Glutamatergic neuron (in vitro differentiated cells): ENCODE measurements at regions not wholly inside any gene's neighbourhood (a gene's known extent, or its start where the extent isn't known, plus 50 kb on each side); places are given as distances from the start of the nearest gene placed in this dataset.

Experiments
- DNase-seq: peaks from one replicate; pipeline ENCODE4 v3.0.0; 2022
- H3K27ac Mint-ChIP-seq: one replicate; pipeline ENCODE4 v1.8.0; 2020; ENCODE audit warnings: mild to moderate bottlenecking, mixed read lengths, inconsistent platforms; ENCODE audit not compliant: unreplicated experiment
- H3K27me3 Mint-ChIP-seq: one replicate; pipeline ENCODE4 v1.8.0; 2020; ENCODE audit warnings: mild to moderate bottlenecking, moderate library complexity, mixed read lengths, inconsistent platforms; ENCODE audit not compliant: unreplicated experiment
- H3K36me3 Mint-ChIP-seq: one replicate; pipeline ENCODE4 v1.8.0; 2020; ENCODE audit warnings: mild to moderate bottlenecking, mixed read lengths, inconsistent platforms; ENCODE audit not compliant: unreplicated experiment
- H3K4me1 Mint-ChIP-seq: one replicate; pipeline ENCODE4 v1.8.0; 2020; ENCODE audit warnings: mild to moderate bottlenecking, low read depth, mixed read lengths, inconsistent platforms; ENCODE audit not compliant: unreplicated experiment
- H3K4me3 Mint-ChIP-seq: one replicate; pipeline ENCODE4 v1.8.0; 2020; ENCODE audit warnings: mild to moderate bottlenecking, mixed read lengths, inconsistent platforms; ENCODE audit not compliant: unreplicated experiment
- H3K9me3 Mint-ChIP-seq: one replicate; pipeline ENCODE4 v1.8.0; 2020; ENCODE audit warnings: mild to moderate bottlenecking, moderate library complexity, mixed read lengths, inconsistent platforms; ENCODE audit not compliant: unreplicated experiment
- TF ChIP-seq, protein P1 (sequence below): fragments of 200-600 bp; sonication (generic); IDR thresholded peaks from one replicate; pipeline ENCODE4 v1.5.0; 2021; ENCODE audit not compliant: partially characterized antibody, unreplicated experiment

DNA sequence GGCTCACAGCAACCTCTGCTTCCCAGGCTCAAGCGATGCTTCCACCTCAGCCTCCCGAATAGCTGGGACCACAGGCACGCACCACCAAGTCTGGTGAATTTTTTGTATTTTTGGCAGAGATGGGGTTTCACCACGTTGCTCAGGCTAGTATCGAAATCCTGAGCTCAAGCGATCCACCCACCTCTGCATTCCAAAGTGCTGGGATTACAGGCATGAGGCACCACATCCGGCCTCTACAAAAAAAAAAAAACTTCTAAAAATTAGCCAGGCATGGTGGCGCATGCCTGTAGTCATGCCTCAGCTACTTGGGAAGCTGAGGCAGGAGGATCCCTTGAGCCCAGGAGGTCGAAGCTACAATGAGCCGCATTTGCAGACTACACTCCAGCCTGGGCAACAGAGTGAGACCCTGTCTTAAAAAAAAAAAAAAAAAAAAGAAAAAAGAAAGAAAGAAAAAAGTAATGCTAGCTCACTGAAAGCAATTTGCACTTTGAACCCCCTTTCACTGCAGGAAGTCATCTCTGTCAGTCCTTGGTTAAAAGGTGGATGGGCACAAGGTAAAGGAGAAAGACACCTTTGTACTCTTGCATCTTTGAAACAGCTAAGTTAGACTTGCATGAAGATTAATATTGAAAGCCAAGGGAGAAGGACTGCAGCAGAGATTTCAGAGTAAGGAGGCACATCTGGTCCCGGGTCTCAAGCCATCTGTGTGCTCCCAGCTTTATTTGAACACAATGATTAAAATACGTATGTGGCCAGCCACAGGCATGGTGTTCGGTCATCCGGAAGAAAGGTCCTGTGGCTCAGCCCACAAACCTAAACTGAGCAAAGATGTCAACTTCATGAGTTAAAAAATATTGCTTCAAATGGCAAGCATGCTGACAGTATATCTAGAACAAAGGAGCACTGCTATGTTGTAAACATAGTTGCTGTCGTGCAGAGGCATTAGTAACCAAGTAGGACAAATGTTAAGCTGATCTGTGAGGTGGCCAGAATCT, 103.8 kb upstream of the HMGA2 start:
- peaks cover 9% of the 10 kb centered on the region for H3K4me1 Mint-ChIP-seq
- H3K36me3 Mint-ChIP-seq, result no peaks in the 10 kb centered on the region
- H3K4me3 Mint-ChIP-seq, result peak overlapping the region; percentile 47
- TF ChIP-seq, protein P1, sequence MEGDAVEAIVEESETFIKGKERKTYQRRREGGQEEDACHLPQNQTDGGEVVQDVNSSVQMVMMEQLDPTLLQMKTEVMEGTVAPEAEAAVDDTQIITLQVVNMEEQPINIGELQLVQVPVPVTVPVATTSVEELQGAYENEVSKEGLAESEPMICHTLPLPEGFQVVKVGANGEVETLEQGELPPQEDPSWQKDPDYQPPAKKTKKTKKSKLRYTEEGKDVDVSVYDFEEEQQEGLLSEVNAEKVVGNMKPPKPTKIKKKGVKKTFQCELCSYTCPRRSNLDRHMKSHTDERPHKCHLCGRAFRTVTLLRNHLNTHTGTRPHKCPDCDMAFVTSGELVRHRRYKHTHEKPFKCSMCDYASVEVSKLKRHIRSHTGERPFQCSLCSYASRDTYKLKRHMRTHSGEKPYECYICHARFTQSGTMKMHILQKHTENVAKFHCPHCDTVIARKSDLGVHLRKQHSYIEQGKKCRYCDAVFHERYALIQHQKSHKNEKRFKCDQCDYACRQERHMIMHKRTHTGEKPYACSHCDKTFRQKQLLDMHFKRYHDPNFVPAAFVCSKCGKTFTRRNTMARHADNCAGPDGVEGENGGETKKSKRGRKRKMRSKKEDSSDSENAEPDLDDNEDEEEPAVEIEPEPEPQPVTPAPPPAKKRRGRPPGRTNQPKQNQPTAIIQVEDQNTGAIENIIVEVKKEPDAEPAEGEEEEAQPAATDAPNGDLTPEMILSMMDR, result no peak
- H3K27ac Mint-ChIP-seq, result peak overlapping the region; percentile 71
- H3K9me3 Mint-ChIP-seq, result peaks cover 1% of the 10 kb centered on the region
- DNase-seq, result peak; percentile 20
- no peaks in the 10 kb centered on the region for H3K27me3 Mint-ChIP-seq

DNA sequence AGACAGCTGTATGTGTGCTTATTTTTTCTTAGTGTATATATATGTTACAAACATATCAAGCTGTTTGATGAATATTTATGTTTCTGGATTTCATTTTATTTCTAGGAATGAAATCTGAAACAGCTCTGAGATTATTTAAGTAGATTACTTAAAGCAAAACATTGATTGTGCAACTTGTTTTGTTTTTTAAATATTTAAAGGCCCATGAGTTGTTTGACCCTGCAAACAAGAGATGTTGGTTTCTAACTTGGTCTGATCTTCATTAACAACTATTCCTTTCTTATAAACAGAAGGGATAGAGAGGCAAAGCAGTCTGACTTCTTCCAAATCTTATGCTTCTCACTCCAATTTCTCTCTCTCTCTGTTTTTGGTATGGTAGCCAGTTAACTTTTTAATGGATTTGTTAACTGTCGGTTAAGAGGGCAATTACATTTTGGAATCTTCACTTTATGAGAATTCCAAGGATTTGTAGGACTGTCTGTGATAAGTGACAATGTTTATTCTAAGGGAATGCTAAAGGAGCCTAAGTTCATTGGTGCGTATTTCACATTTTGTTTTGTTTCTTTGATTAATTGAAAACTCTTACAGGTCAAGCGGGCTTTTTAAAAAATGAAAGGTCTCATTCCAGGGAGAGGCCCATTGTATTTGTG, 102.6 kb upstream of the HMGA2 start:
- TF ChIP-seq, protein P1, result no peak

DNA sequence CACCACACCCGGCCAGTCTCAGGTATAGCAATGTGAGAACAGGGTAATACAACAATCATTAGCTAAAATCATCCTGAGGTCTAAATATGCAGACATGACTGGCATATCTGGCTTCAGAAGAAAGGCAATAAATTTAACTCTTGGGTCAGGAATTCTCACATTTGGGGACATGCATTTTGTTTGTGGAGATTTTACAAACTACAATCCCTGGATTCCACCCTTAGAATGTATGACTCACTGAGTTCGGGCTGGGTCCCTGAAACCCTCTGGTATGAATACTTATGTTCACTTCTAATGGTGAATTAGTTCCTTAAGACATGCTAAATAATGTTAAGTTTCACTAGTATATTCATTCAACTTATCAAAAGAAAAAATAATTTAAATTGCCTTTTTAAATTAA, 98.9 kb upstream of the HMGA2 start:
- Mint-ChIP-seq H3K36me3 (peaks cover 6% of the 10 kb centered on the region), H3K27me3 (peaks cover 9% of the 10 kb centered on the region), H3K4me3 (no peak overlapping the region), H3K27ac (no peak overlapping the region), H3K9me3 (peaks cover 3% of the 10 kb centered on the region), H3K4me1 (peaks cover 9% of the 10 kb centered on the region)
- TF ChIP-seq, protein P1, result no peak
- no peak for DNase-seq

More for the DNA sequence above, 102.6 kb upstream of the HMGA2 start:
- H3K4me1 Mint-ChIP-seq, result peaks cover 9% of the 10 kb centered on the region
- H3K4me3 Mint-ChIP-seq, result no peak overlapping the region
- H3K27ac Mint-ChIP-seq, result no peak overlapping the region
- H3K27me3 Mint-ChIP-seq, result no peaks in the 10 kb centered on the region
- DNase-seq, result no peak
- peaks cover 1% of the 10 kb centered on the region for H3K9me3 Mint-ChIP-seq
- H3K36me3 Mint-ChIP-seq, result no peaks in the 10 kb centered on the region

DNA sequence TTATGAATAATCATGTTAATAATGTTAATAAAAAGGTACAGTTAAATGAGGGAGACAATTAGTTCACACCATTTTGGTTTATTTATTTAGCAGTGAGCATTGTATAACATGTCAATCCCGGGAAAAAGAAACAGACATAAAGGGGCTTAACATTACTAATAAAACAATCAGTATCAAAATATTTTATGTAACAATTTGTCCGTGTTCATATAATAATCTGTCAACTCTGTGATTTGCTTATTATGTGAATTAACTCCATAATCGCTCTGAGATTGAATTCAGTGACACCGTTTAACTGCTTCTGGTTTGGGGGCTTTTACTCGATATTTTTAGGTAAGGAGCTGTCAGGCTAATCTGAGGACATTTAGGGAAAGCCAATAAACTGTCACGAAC, 95.8 kb upstream of the HMGA2 start:
- peak overlapping the region; percentile 88 for H3K4me3 Mint-ChIP-seq
- H3K27me3 Mint-ChIP-seq, result peaks cover 9% of the 10 kb centered on the region
- H3K4me1 Mint-ChIP-seq, result no peaks in the 10 kb centered on the region
- TF ChIP-seq, protein P1, result no peak
- H3K36me3 Mint-ChIP-seq, result peaks cover 6% of the 10 kb centered on the region
- H3K27ac Mint-ChIP-seq, result no peak overlapping the region
- no peak for DNase-seq
- peaks cover 3% of the 10 kb centered on the region for H3K9me3 Mint-ChIP-seq
